DOHH2 (cell line): ENCODE measurements at regions not wholly inside any gene's neighbourhood (a gene's known extent, or its start where the extent isn't known, plus 50 kb on each side); places are given as distances from the start of the nearest gene placed in this dataset.

Source experiments
- H3F3A ChIP-seq: fragments of 200-600 bp; sonication (generic), shearing (Covaris generic); 2 replicates; pipeline ENCODE4 v1.6.0; 2016; ENCODE audit warnings: antibody characterized with exemption, mild to moderate bottlenecking; ENCODE audit not compliant: control insufficient read depth, insufficient read depth
- H3K27ac ChIP-seq: fragments of 200-600 bp; sonication (generic); 2 replicates; pipeline ENCODE4 v1.5.1; 2014; ENCODE audit warnings: low read depth, mild to moderate bottlenecking, low read length, moderate library complexity
- H3K27me3 ChIP-seq: fragments of 200-600 bp; sonication (generic); 2 replicates; pipeline ENCODE4 v1.6.1; 2014; ENCODE audit warnings: mild to moderate bottlenecking, low read length, mixed read lengths; ENCODE audit not compliant: control insufficient read depth
- H3K36me3 ChIP-seq: fragments of 200-600 bp; sonication (generic); 2 replicates; pipeline ENCODE4 v1.6.1; 2014; ENCODE audit warnings: mild to moderate bottlenecking, low read length, moderate library complexity, mixed read lengths; ENCODE audit not compliant: control insufficient read depth
- H3K4me1 ChIP-seq: fragments of 200-600 bp; sonication (generic); 2 replicates; pipeline ENCODE4 v1.6.1; 2014; ENCODE audit warnings: mild to moderate bottlenecking, low read length, mixed read lengths; ENCODE audit not compliant: control insufficient read depth
- H3K4me2 ChIP-seq: fragments of 200-600 bp; sonication (generic); 2 replicates; pipeline ENCODE4 v1.6.0; 2014; ENCODE audit warnings: mild to moderate bottlenecking, low read length, moderate library complexity
- H3K4me3 ChIP-seq: fragments of 200-600 bp; sonication (generic); 2 replicates; pipeline ENCODE4 v1.5.1; 2014; ENCODE audit warnings: mild to moderate bottlenecking, low read length, mixed read lengths
- H3K79me2 ChIP-seq: fragments of 200-600 bp; sonication (generic); 2 replicates; pipeline ENCODE4 v1.6.1; 2014; ENCODE audit warnings: mild to moderate bottlenecking, low read length, mixed read lengths; ENCODE audit not compliant: control insufficient read depth
- H3K9me2 ChIP-seq: fragments of 200-600 bp; sonication (generic); replicated peaks from 2 replicates; pipeline ENCODE4 v1.6.1; 2014; ENCODE audit warnings: mild to moderate bottlenecking, low read length, mixed read lengths; ENCODE audit not compliant: control insufficient read depth
- H3K9me3 ChIP-seq: fragments of 200-600 bp; sonication (generic); 2 replicates; pipeline ENCODE4 v1.6.1; 2014; ENCODE audit warnings: antibody characterized with exemption, low read length, mixed read lengths; ENCODE audit not compliant: control insufficient read depth, insufficient read depth
- H4K20me1 ChIP-seq: fragments of 200-600 bp; sonication (generic); 2 replicates; pipeline ENCODE4 v1.6.0; 2014; ENCODE audit warnings: low read depth, mild to moderate bottlenecking, antibody characterized with exemption, low read length, moderate library complexity; ENCODE audit not compliant: control insufficient read depth, insufficient read depth
- CTCF ChIP-seq: fragments of 200-600 bp; sonication (generic); IDR thresholded peaks from one replicate; pipeline ENCODE4 v1.5.1; 2014; ENCODE audit warnings: antibody characterized with exemption, mild to moderate bottlenecking, low read depth, low read length; ENCODE audit not compliant: poor library complexity, severe bottlenecking
- EZH2phosphoT487 ChIP-seq: fragments of 200-600 bp; sonication (generic); IDR thresholded peaks from 2 replicates; pipeline ENCODE4 v1.6.1; 2017; ENCODE audit warnings: borderline replicate concordance, mild to moderate bottlenecking, antibody characterized with exemption, low read length, moderate library complexity, mixed read lengths

GRCh38 chr11:119501777-119502405 lies 78.9 kb upstream of the THY1 start:
- H3K79me2 ChIP-seq: no peaks in the 10 kb centered on the region
- H3K27ac ChIP-seq: no peak overlapping the region
- H3K4me1 ChIP-seq: no peaks in the 10 kb centered on the region
- peaks cover 5% of the 10 kb centered on the region; the same call in 1 of the 2 replicates for H3K27me3 ChIP-seq
- no peak for TF ChIP-seq CTCF
- TF ChIP-seq EZH2phosphoT487: no peak
- H3K9me3 ChIP-seq: no peaks in the 10 kb centered on the region
- H3F3A ChIP-seq: no peaks in the 10 kb centered on the region
- H3K9me2 ChIP-seq: no peaks in the 10 kb centered on the region
- H3K4me2 ChIP-seq: no peak overlapping the region
- H4K20me1 ChIP-seq: no peaks in the 10 kb centered on the region
- H3K36me3 ChIP-seq: no peaks in the 10 kb centered on the region
- no peak overlapping the region for H3K4me3 ChIP-seq

GRCh38 chr11:119497717-119498116 lies 74.7 kb upstream of the THY1 start:
- no peak for TF ChIP-seq CTCF
- no peak for TF ChIP-seq EZH2phosphoT487
- Histone ChIP-seq H4K20me1 (no peaks in the 10 kb centered on the region), H3K9me3 (no peaks in the 10 kb centered on the region), H3K4me1 (no peaks in the 10 kb centered on the region), H3K27me3 (peaks cover 8% of the 10 kb centered on the region; the same call in 1 of the 2 replicates), H3F3A (no peaks in the 10 kb centered on the region), H3K4me2 (no peak overlapping the region), H3K36me3 (no peaks in the 10 kb centered on the region), H3K79me2 (no peaks in the 10 kb centered on the region), H3K9me2 (no peaks in the 10 kb centered on the region), H3K27ac (no peak overlapping the region), H3K4me3 (no peak overlapping the region)

GRCh38 chr11:119496997-119497396 lies 74.0 kb upstream of the THY1 start:
- Histone ChIP-seq H3K79me2 (no peaks in the 10 kb centered on the region), H3K36me3 (no peaks in the 10 kb centered on the region), H4K20me1 (no peaks in the 10 kb centered on the region), H3K9me2 (no peaks in the 10 kb centered on the region), H3K4me3 (no peak overlapping the region), H3K9me3 (no peaks in the 10 kb centered on the region), H3K4me2 (no peak overlapping the region), H3K27me3 (peaks cover 8% of the 10 kb centered on the region; the same call in 1 of the 2 replicates), H3K27ac (no peak overlapping the region), H3F3A (no peaks in the 10 kb centered on the region), H3K4me1 (no peaks in the 10 kb centered on the region)
- TF ChIP-seq EZH2phosphoT487 (no peak), CTCF (no peak)
